Fibroblast of villous mesenchyme (primary cell): ENCODE measurements at regions not wholly inside any gene's neighbourhood (a gene's known extent, or its start where the extent isn't known, plus 50 kb on each side); places are given as distances from the start of the nearest gene placed in this dataset.

Source experiments
- DNase-seq: peaks from one replicate; pipeline ENCODE4 v3.0.0-alpha.2; 2010; ENCODE audit warnings: low read depth
- H3K4me3 ChIP-seq: 2 replicates; pipeline ENCODE4 v1.5.1; 2011; ENCODE audit warnings: low read depth, mild to moderate bottlenecking, low read length
- CTCF ChIP-seq: IDR thresholded peaks from 2 replicates; pipeline ENCODE4 v1.5.1; 2012; ENCODE audit warnings: low read depth, mild to moderate bottlenecking, low read length; ENCODE audit not compliant: insufficient read depth

GRCh38 chr6:28589957-28590349 lies 64.3 kb downstream of the GPX5 start:
- no peak for DNase-seq
- peak overlapping the region; percentile 39 for H3K4me3 ChIP-seq
- no peak for TF ChIP-seq CTCF

GRCh38 chr6:28597217-28597835 lies 71.6 kb downstream of the GPX5 start:
- H3K4me3 ChIP-seq, result peak overlapping the region; percentile 37
- no peak for TF ChIP-seq CTCF
- DNase-seq, result peak; percentile 49

GRCh38 chr6:28597924-28598722 lies 72.4 kb downstream of the GPX5 start:
- no peak for DNase-seq
- H3K4me3 ChIP-seq, result peak overlapping the region; percentile 37
- no peak for TF ChIP-seq CTCF

GRCh38 chr6:28598757-28599686 lies 73.3 kb downstream of the GPX5 start:
- H3K4me3 ChIP-seq, result no peak overlapping the region
- no peak for DNase-seq
- no peak for TF ChIP-seq CTCF

- DNase-seq, result no peak
- H3K4me3 ChIP-seq, result no peak overlapping the region
- no peak for TF ChIP-seq CTCF
These were observed 74.6 kb downstream of the GPX5 start for GRCh38 chr6:28600245-28600644.

GRCh38 chr6:28603891-28604290 lies 78.2 kb downstream of the GPX5 start:
- H3K4me3 ChIP-seq, result no peak overlapping the region
- no peak for TF ChIP-seq CTCF
- no peak for DNase-seq
